ENCODE measurements at regions not wholly inside any gene's neighbourhood (a gene's known extent, or its start where the extent isn't known, plus 50 kb on each side); places are given as distances from the start of the nearest gene placed in this dataset.
"Not testable (repeated sequence)": the region's sequence is repeated elsewhere in the genome, so short reads cannot be mapped to it uniquely, and the experiment has no call there.

DNA sequence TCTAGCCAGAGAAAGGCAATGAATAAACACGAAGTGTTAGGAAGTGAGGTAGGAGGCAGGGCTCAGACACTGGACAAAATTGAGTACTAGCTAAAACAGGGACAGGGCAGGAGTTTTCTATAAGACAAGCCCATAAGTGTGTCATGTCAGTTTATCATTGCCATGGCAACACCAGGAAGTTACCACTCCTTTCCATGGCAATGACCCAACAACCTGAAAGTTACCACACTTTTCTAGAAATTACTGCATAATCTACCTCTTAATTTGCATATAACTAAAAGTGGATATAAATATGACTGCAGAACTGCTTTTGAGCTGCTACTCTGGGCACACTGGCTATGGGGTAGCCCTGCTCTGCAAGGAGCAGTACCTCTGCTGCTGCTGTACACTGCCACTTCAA is 442.5 kb upstream of the COX7C start:
- no peak for DNase-seq (ENCODE audit: low spot score)
- in situ Hi-C loops (cut with MboI; ENCODE audit: low sequenced_read_pairs, unreplicated experiment), result no loop called here
- TF ChIP-seq, protein P1, sequence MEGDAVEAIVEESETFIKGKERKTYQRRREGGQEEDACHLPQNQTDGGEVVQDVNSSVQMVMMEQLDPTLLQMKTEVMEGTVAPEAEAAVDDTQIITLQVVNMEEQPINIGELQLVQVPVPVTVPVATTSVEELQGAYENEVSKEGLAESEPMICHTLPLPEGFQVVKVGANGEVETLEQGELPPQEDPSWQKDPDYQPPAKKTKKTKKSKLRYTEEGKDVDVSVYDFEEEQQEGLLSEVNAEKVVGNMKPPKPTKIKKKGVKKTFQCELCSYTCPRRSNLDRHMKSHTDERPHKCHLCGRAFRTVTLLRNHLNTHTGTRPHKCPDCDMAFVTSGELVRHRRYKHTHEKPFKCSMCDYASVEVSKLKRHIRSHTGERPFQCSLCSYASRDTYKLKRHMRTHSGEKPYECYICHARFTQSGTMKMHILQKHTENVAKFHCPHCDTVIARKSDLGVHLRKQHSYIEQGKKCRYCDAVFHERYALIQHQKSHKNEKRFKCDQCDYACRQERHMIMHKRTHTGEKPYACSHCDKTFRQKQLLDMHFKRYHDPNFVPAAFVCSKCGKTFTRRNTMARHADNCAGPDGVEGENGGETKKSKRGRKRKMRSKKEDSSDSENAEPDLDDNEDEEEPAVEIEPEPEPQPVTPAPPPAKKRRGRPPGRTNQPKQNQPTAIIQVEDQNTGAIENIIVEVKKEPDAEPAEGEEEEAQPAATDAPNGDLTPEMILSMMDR (IDR thresholded peaks at IDR 0.05; ENCODE audit: borderline replicate concordance, control extremely low read depth, extremely low read depth, insufficient read depth, missing control alignments), result no peak

DNA sequence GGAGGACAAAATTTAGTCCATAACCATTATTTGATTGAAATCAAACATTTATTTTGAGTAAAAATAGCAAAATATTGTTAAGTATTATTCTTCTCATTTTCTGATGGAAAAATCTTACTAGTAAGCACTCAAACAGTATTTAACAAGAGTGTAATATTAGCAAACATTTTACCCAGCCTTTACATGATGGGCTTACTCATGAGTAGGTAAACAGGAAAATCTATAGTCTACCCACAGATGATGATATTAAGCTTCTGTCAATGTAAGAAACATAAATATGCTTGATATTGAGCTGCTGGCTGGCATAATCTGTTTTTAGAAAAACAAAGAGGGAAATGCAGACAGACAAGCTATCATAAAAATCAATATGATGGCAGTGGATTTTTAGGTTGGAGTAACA is 418.5 kb upstream of the COX7C start:
- TF ChIP-seq, protein P1 (IDR thresholded peaks at IDR 0.05; ENCODE audit: borderline replicate concordance, control extremely low read depth, extremely low read depth, insufficient read depth, missing control alignments), result no peak
- in situ Hi-C loops (cut with MboI; ENCODE audit: low sequenced_read_pairs, unreplicated experiment), result no loop called here
- no peak for DNase-seq (ENCODE audit: low spot score)

DNA sequence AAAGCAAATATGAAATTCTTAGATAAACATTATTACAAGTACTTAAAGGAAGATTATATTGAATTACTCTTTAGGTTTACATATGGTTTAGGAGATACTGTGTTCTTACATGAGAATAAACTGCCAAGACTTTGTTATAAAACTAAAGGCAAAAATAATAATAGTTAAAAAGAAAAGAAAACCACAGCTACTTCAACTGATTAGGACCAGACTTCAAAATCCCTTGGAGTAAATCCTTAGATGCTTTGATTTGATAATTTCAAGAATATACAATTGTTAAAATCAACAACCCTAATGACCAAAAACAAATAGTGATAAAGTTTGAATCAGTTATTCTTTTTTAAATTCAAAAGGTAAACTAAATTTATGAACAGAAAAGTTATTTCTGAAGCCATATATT is 389.6 kb upstream of the COX7C start:
- no peak for DNase-seq (ENCODE audit: low spot score)
- in situ Hi-C loops (cut with MboI; ENCODE audit: low sequenced_read_pairs, unreplicated experiment), result no loop called here
- TF ChIP-seq, protein P1 (IDR thresholded peaks at IDR 0.05; ENCODE audit: borderline replicate concordance, control extremely low read depth, extremely low read depth, insufficient read depth, missing control alignments), result no peak

DNA sequence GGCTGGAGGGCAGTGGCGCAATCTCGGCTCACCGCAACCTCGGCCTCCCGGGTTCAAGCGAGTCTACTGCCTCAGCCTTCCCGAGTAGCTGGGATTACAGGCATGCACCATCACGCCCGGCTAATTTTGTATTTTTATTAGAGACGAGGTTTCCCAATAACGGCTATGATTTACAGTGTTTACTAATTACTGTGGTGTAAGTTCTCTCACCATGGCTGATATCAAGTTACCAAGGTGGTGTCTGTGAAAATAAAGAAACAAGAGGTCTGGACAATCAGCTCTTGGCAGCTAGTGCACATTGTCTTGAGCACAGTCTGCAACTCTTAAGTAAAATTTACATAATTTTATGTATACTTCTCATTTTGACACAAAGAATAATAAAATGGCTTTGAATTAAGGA is 385.5 kb upstream of the COX7C start:
- in situ Hi-C loops (cut with MboI; ENCODE audit: low sequenced_read_pairs, unreplicated experiment), result no loop called here
- TF ChIP-seq, protein P1 (IDR thresholded peaks at IDR 0.05; ENCODE audit: borderline replicate concordance, control extremely low read depth, extremely low read depth, insufficient read depth, missing control alignments), result no peak
- DNase-seq (ENCODE audit: low spot score), result no peak

DNA sequence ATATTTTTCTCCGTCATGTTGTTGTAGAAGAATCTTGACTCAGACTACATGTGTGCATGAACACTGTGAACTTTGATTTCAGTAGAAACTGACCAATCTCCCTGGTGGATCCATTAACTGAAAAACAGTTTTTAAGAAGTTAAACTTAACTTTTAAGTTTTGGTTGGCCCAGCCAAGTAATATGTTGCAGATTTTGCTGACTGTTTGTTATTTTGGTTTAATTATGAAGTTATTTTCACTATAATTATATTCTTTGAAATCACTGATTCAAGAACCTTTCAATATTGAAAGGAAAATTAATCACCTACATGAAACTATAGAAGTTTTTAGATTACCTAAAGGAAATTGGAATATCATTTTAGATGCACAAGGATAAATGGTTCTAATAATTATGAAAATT is 373.6 kb upstream of the COX7C start:
- in situ Hi-C loops (cut with MboI; ENCODE audit: low sequenced_read_pairs, unreplicated experiment), result no loop called here
- no peak for DNase-seq (ENCODE audit: low spot score)
- TF ChIP-seq, protein P1 (IDR thresholded peaks at IDR 0.05; ENCODE audit: borderline replicate concordance, control extremely low read depth, extremely low read depth, insufficient read depth, missing control alignments), result no peak

DNA sequence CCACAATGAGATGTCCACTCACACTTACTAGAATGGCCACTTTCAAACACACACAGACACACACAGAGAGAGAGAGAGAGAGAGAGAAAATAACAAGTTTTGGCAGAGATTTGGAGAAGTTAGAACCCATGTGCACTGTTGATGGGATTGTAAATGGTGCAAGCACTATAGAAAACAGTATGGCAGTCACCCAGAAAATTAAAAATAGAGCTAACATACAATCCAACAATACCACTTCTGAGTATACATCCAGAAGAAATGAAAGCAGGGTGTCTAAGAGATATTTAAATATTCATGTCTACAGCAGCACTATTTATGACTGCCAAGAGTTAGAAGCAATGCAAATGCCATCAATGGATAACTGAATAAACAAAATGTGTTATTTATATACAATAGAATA is 359.9 kb upstream of the COX7C start:
- TF ChIP-seq, protein P1 (IDR thresholded peaks at IDR 0.05; ENCODE audit: borderline replicate concordance, control extremely low read depth, extremely low read depth, insufficient read depth, missing control alignments), result no peak
- no peak for DNase-seq (ENCODE audit: low spot score)
- in situ Hi-C loops (cut with MboI; ENCODE audit: low sequenced_read_pairs, unreplicated experiment), result no loop called here

DNA sequence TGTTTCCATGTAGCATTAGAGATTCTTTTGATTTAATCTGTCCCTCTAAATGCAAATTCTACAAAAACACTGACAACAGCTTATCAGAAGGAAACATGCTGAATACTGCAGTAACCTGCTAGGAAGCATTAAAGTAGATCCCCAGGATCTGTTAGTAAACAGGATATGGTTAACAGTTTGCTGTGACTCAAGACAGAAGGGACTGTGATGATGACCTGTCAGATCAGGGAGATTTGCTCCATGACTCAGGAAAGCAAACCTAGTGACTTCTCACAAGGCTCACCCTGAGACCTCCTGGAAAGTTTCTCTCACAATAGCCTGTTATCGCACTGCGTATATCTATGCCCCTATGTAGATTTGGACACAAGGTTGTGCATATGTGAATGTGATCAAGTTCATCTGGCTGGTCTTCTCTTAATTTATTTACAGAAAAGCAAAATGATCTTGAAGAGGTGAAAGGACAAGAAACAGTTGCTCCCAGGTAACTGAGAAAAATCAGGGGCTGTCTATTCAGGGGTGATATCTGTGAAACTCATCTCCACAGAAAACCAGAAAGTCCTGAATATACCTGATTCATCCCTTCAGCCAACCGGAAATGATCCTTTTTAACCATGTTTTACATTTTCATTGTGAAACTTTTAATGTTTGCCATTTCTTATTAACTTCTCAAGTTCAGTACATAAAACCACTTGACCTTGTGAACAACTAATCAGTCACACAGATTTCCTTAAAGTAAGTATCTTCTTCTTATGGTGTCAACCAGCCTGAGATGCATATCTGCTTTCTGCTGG is 333.1 kb upstream of the COX7C start:
- DNase-seq (ENCODE audit: low spot score); in situ Hi-C loops (cut with MboI; ENCODE audit: low sequenced_read_pairs, unreplicated experiment): not testable (repeated sequence)

DNA sequence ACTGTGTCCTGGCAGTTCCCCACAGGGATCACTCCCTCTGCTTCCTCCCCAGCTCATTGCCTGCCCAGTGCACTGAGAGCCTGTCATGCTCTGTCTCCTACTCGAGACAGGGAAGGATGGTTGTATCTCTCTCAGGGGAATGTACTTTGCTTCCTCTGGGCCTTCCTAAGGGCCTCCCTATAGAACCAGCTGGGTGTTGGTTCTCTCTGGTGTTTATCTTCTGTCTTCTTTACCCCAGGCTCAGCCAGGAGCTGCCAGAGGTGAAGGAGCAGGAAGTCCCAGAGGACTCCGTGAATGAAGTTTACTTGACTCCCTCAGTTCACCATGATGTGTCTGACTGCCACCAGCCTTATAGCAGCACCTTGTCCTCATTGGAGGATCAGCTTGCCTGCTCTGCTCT is 330.3 kb upstream of the COX7C start:
- in situ Hi-C loops (cut with MboI; ENCODE audit: low sequenced_read_pairs, unreplicated experiment), result not testable (repeated sequence)

DNA sequence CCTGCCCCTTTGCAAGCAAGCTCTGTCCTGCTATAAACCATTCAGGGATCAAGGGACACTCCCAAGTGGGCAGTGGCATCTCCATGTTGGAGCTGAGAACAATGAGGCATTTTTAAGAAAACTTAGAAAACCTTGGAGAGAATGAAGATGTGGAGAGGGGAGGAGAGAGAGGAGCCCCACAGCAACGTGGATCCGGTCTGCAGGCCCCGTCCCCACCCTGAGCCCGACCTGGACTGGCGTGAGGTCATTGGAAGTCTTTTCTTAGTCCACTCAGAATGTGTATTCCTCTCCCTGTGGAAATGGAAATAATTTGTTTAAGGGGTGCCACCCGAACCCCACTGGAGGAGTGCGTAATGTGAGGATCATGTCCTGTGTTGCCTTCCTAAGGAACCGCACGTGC is 328.0 kb upstream of the COX7C start:
- in situ Hi-C loops (cut with MboI; ENCODE audit: low sequenced_read_pairs, unreplicated experiment); DNase-seq (ENCODE audit: low spot score): not testable (repeated sequence)

More for the DNA sequence above, 330.3 kb upstream of the COX7C start:
- DNase-seq (ENCODE audit: low spot score), result not testable (repeated sequence)

DNA sequence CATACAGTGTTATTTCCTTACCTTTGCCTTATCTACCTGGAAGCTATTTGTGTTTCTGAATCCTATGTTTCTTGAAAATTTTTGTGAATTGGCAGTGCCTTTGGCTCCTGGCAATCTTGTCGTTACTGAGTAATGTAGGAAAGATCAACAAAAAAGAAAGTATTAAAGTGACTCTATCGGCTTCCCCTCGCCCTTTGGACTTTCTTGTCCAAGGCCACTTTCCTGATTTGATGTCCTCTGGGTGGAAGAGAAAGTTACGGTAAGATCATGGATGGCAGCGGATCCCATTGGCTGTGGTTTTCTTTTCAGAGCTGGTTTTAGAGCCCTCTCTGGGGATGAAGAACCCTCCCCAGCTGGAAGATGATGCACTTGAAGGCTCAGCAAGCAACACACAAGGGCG is 324.9 kb upstream of the COX7C start:
- DNase-seq (ENCODE audit: low spot score); in situ Hi-C loops (cut with MboI; ENCODE audit: low sequenced_read_pairs, unreplicated experiment): not testable (repeated sequence)

DNA sequence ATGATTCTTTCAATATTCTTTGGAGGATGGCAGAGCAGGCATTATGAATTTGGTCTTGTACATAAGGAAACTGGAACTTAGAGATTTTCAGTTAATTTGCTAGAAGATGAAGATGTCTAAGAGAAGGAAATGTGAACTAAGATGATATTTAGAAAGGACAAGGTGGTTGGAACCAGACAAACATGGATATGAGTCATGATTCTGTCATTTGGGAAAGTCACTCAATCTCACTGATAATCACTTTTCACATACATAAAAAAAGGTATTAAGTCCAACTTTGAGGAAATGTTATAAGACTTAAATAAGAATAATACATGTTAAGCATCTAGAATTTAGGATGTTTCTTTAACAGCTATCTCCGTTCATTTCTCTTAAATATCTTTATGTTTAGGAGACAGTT is 315.1 kb upstream of the COX7C start:
- DNase-seq (ENCODE audit: low spot score); in situ Hi-C loops (cut with MboI; ENCODE audit: low sequenced_read_pairs, unreplicated experiment): not testable (repeated sequence)
